ENCODE measurements at regions not wholly inside any gene's neighbourhood (a gene's known extent, or its start where the extent isn't known, plus 50 kb on each side); places are given as distances from the start of the nearest gene placed in this dataset.

DNA sequence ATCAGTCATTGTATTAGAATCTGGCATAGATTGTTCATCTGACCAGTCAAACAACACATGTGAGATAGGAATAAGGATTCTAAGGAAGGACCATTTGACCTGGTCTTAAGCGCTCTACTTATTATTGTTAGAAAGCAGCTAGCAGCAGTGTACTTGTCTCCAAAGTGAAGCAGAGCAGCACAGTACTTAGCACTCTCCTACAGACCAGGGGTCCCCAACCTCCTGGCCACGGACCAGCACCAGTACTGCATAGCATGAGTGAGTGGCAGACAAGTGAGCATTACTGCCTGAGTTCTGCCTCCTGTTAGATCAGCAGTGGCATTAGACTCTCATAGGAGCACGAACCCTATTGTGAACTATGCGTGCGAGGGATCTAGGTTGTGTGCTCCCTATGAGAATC lies 135.9 kb upstream of the SPRY1 start:
- no peak for TF ChIP-seq POLR2A (IDR thresholded peaks at IDR 0.05)
- TF ChIP-seq, protein P1, sequence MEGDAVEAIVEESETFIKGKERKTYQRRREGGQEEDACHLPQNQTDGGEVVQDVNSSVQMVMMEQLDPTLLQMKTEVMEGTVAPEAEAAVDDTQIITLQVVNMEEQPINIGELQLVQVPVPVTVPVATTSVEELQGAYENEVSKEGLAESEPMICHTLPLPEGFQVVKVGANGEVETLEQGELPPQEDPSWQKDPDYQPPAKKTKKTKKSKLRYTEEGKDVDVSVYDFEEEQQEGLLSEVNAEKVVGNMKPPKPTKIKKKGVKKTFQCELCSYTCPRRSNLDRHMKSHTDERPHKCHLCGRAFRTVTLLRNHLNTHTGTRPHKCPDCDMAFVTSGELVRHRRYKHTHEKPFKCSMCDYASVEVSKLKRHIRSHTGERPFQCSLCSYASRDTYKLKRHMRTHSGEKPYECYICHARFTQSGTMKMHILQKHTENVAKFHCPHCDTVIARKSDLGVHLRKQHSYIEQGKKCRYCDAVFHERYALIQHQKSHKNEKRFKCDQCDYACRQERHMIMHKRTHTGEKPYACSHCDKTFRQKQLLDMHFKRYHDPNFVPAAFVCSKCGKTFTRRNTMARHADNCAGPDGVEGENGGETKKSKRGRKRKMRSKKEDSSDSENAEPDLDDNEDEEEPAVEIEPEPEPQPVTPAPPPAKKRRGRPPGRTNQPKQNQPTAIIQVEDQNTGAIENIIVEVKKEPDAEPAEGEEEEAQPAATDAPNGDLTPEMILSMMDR (IDR thresholded peaks at IDR 0.05) = no peak
